Neutrophil (primary cell): ENCODE measurements at regions not wholly inside any gene's neighbourhood (a gene's known extent, or its start where the extent isn't known, plus 50 kb on each side); places are given as distances from the start of the nearest gene placed in this dataset.

Source experiments
- H3K27ac ChIP-seq: fragments of 200-600 bp; sonication (generic); 2 replicates; pipeline ENCODE4 v1.5.1; 2016; ENCODE audit warnings: mild to moderate bottlenecking, moderate library complexity
- H3K27me3 ChIP-seq: fragments of 200-600 bp; sonication (generic); 2 replicates; pipeline ENCODE4 v1.6.0; 2016; ENCODE audit warnings: mild to moderate bottlenecking
- H3K36me3 ChIP-seq: fragments of 200-600 bp; sonication (generic); 2 replicates; pipeline ENCODE4 v1.5.1; 2017
- H3K4me1 ChIP-seq, 2 experiments: fragments of 200-600 bp in 1 of 2; sonication (generic) in 1 of 2; 1 replicate in 1 of 2; 2 replicates in 1 of 2; pipeline versions ENCODE4 v1.5.1 to v1.6.1; 2013 to 2016; ENCODE audit warnings: low read depth in 1 of 2, low read length in 1 of 2, mild to moderate bottlenecking in 1 of 2, moderate library complexity in 1 of 2; ENCODE audit not compliant: control insufficient read depth in 1 of 2, insufficient read depth in 1 of 2
- H3K4me3 ChIP-seq, 2 experiments: fragments of 200-600 bp in 1 of 2; sonication (generic) in 1 of 2; 1 replicate in 1 of 2; 2 replicates in 1 of 2; pipeline ENCODE4 v1.5.1; 2013 to 2016; ENCODE audit warnings: low read depth in 1 of 2, low read length in 1 of 2, mild to moderate bottlenecking in 1 of 2, moderate library complexity in 1 of 2
- H3K9me3 ChIP-seq: fragments of 200-600 bp; sonication (generic); 2 replicates; pipeline ENCODE4 v1.5.1; 2016
- TF ChIP-seq, protein P1 (sequence below): fragments of 200-600 bp; sonication (generic); IDR thresholded peaks from 2 replicates; pipeline ENCODE4 v1.5.1; 2016; ENCODE audit warnings: antibody characterized with exemption

DNA sequence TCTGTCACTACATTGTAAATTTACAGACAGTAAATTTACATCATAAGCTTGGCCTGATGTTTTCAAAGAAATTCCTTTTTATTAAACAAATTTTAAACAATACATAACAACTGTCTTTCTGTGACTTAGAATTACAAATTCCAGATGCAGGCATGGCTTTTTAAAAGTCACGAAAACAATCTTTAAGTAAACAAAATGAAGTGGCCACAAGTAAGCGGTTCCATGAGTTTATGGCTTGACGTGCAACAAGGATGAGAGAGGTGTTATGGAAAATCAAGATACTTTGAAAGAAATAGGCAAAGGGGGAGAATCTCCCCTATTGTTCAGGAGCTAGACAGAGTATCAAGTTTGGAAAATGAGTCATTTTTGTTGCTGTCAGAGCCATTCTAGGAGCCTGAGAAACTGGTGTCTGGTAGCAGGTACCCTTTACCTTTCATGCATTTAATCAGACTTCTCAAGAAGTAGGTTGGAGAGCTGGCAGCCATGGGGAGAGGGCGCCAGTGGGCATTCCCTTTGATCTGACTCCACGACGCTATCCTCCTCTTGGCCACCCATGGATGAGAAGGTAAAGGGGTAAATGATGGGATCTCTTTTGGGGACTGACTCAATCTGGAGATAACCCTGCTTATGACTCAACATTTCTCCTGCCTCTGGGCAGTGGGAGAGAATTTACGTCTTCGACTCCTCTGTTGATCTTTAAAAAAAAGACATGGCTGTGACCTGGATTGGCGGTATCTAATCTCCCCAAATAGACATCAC is 217.2 kb downstream of the SPRY1 start:
- Histone ChIP-seq H3K27ac (no peak overlapping the region), H3K9me3 (no peaks in the 10 kb centered on the region), H3K27me3 (no peaks in the 10 kb centered on the region), H3K36me3 (no peaks in the 10 kb centered on the region), H3K4me1 (peaks cover 20 to 26% of the 10 kb centered on the region in 2 experiments), H3K4me3 (no peak overlapping the region)
- TF ChIP-seq, protein P1, sequence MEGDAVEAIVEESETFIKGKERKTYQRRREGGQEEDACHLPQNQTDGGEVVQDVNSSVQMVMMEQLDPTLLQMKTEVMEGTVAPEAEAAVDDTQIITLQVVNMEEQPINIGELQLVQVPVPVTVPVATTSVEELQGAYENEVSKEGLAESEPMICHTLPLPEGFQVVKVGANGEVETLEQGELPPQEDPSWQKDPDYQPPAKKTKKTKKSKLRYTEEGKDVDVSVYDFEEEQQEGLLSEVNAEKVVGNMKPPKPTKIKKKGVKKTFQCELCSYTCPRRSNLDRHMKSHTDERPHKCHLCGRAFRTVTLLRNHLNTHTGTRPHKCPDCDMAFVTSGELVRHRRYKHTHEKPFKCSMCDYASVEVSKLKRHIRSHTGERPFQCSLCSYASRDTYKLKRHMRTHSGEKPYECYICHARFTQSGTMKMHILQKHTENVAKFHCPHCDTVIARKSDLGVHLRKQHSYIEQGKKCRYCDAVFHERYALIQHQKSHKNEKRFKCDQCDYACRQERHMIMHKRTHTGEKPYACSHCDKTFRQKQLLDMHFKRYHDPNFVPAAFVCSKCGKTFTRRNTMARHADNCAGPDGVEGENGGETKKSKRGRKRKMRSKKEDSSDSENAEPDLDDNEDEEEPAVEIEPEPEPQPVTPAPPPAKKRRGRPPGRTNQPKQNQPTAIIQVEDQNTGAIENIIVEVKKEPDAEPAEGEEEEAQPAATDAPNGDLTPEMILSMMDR, result no peak

DNA sequence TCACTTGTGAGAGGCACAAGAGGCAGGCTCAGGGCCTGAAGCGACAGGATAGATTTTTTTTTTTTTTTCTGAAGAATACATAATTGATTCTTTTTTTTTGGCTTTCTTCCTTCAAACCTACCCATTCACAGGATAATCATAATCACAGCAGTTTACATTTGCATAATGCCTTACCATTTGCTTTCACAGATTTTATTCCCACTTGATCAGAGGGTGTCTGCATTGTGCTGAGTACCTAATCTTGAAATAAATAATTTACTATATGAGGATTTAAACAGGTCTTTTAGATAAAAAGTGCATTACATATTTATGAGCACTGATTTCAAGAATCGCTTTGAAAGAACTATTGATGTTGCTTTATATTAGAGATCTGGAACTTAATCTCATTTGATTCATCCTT is 219.3 kb downstream of the SPRY1 start:
- peaks cover 22 to 29% of the 10 kb centered on the region in 2 experiments for H3K4me1 ChIP-seq
- H3K4me3 ChIP-seq, result no peak overlapping the region
- TF ChIP-seq, protein P1, result no peak
- H3K36me3 ChIP-seq, result no peaks in the 10 kb centered on the region
- H3K27ac ChIP-seq, result no peak overlapping the region
- H3K9me3 ChIP-seq, result no peaks in the 10 kb centered on the region
- no peaks in the 10 kb centered on the region for H3K27me3 ChIP-seq

DNA sequence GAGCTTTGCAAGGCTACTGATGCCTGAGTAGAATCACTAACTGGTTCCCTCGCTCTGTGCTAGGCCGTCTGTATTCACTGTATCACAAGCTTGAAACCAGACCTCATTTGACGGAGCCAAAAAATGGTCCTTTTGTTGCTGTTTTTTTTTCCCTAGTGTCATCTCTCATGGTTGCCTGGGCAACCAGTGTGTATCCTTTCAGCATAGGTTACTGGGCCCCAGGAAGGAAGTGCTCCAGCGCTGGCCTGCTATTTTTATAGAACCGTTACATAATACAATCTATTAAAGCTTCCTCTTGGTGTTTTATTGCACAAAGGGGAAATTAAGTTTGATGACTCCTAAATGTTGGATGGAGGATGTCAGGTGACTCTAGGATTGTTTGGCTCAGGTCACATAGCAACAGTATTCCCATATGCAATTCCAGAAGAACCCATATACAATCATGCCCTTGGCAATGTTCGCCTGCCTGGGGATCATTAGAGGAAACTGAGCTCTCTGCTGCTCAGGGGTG is 220.4 kb downstream of the SPRY1 start:
- no peaks in the 10 kb centered on the region for H3K9me3 ChIP-seq
- H3K27ac ChIP-seq, result no peak overlapping the region
- TF ChIP-seq, protein P1, result no peak
- peaks cover 27 to 29% of the 10 kb centered on the region in 2 experiments for H3K4me1 ChIP-seq
- no peaks in the 10 kb centered on the region for H3K27me3 ChIP-seq
- no peaks in the 10 kb centered on the region for H3K36me3 ChIP-seq
- H3K4me3 ChIP-seq, result no peak overlapping the region

DNA sequence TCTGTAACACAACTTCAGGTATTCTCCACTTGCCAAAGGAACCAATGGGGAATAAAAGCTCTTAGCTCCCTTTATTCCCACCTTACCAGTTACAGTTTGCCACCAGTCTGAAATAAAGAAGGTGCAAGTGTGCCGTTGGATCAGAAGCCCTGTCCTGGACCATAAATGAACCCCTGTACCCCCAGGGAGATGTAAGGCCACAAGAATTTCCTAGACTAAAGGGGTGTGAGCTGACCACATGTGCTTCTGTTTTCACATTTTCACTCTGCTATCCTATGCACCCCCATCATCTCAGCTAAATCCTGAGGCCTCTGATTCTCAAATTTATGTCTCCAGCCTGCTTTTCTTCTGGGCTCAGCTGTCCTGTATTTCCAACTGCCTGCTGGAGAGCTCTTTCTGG is 221.2 kb downstream of the SPRY1 start:
- Histone ChIP-seq H3K27me3 (no peaks in the 10 kb centered on the region), H3K36me3 (no peaks in the 10 kb centered on the region), H3K4me1 (peaks cover 27 to 29% of the 10 kb centered on the region in 2 experiments), H3K9me3 (no peaks in the 10 kb centered on the region), H3K27ac (no peak overlapping the region), H3K4me3 (no peak overlapping the region)
- TF ChIP-seq, protein P1, result no peak

DNA sequence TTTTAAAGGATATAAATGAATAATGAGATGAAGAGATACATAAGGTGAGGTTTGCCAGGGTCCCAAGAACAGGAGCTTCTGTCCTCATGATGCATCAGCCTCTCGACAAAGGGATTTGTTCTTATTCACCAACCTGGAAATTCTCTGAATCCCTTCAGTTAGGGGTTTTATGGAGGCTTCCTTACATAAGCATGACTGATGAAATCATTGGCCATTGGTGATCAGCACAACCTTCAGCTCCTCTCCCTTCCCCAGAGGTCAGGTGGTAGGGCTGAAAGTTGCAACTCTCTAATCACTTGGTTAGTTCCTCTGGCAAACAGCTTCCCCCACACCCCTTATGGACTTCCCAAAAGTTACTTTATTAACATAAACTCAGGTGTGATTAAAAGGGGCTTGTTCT is 222.0 kb downstream of the SPRY1 start:
- Histone ChIP-seq H3K27me3 (no peaks in the 10 kb centered on the region), H3K36me3 (no peaks in the 10 kb centered on the region), H3K4me1 (peaks cover 27 to 29% of the 10 kb centered on the region in 2 experiments), H3K27ac (no peak overlapping the region), H3K9me3 (no peaks in the 10 kb centered on the region), H3K4me3 (no peak overlapping the region)
- TF ChIP-seq, protein P1, result no peak
